ENCODE measurements at regions not wholly inside any gene's neighbourhood (a gene's known extent, or its start where the extent isn't known, plus 50 kb on each side); places are given as distances from the start of the nearest gene placed in this dataset.
A peak's percentile ranks its signal among the peaks of the same experiment; 100 is the strongest.

DNA sequence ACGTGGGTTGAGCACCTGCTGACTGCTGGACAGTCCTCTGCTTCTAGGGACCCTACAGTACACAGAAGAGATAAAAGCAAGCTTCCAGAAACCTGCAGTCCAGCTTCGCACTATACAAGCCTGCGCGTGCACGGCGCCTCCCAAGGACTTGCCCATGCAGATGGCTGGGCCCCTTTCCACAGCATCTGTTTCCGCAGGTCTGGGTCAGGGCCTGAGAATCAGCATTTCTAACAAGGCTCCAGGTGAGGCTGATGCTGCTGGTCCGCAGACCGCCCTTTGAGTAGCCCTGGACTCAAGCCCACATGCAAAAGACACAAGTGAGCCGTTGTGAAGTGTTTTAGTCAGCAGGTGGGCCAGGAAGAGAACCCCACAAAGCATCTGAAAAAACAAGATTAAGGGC is 133.1 kb downstream of the HSD17B3 start:
- DNase-seq (ENCODE audit: insufficient read length), result no peak
- FAIRE-seq, result no peak
- TF ChIP-seq TAF1 (IDR thresholded peaks at IDR 0.05; ENCODE audit: borderline replicate concordance, low read depth, low read length) (no peak), POLR2A (IDR thresholded peaks at IDR 0.05; ENCODE audit: low read depth, low read length) (no peak), POLR2AphosphoS5 (IDR thresholded peaks at IDR 0.05; ENCODE audit: low read depth, low read length) (no peak)

DNA sequence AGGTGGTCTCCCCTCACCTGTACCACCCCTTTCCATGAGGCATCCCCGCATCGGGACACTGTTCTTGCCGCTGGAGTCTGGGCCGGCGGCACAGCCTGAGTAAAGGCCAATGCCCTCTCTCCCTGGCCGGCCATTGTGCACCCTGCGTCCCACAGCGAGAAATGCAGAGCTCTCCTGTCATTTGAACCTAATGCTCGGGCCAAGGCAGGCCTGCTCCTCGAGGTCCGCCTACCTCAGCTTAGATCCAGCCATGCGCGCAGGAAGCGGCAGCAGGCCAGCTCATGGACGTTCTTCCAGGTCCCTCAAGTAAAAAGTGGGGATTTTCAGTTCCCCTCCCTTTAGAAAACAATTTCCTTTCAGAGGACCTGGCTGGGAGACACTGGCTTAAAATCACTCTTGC is 135.0 kb downstream of the HSD17B3 start:
- DNase-seq (ENCODE audit: insufficient read length) (no peak), FAIRE-seq (no peak)
- TF ChIP-seq POLR2AphosphoS5 (IDR thresholded peaks at IDR 0.05; ENCODE audit: low read depth, low read length) (no peak), TAF1 (IDR thresholded peaks at IDR 0.05; ENCODE audit: borderline replicate concordance, low read depth, low read length) (no peak), POLR2A (IDR thresholded peaks at IDR 0.05; ENCODE audit: low read depth, low read length) (no peak)

GRCh38 chr9:96164268-96164683 is 137.7 kb downstream of the HSD17B3 start:
- DNase-seq (ENCODE audit: insufficient read length) (no peak), FAIRE-seq (no peak)
- TF ChIP-seq POLR2A (IDR thresholded peaks at IDR 0.05; ENCODE audit: low read depth, low read length) (no peak), POLR2AphosphoS5 (IDR thresholded peaks at IDR 0.05; ENCODE audit: low read depth, low read length) (no peak), TAF1 (IDR thresholded peaks at IDR 0.05; ENCODE audit: borderline replicate concordance, low read depth, low read length) (no peak)

DNA sequence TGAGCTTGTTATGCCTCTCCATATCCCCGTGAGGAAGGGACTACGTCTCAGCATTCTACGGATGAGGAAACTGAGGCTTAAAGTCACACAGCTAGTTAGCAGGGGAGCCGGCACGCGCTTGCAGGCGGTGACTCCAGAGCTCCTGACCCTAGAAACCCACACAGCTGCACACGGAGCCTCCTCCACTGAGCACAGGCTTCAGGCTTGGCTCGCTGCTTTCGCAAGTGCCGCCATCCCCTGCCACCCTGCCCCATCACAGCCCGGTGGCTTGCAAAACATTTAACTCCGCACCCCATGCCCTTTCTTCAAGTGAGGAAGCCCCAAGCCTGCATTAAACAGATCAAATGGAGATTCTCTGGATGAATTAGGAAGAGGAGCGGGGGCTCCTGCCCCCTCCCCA is 138.3 kb downstream of the HSD17B3 start:
- no peak for TF ChIP-seq TAF1 (IDR thresholded peaks at IDR 0.05; ENCODE audit: borderline replicate concordance, low read depth, low read length)
- TF ChIP-seq POLR2A (IDR thresholded peaks at IDR 0.05; ENCODE audit: low read depth, low read length), result no peak
- TF ChIP-seq POLR2AphosphoS5 (IDR thresholded peaks at IDR 0.05; ENCODE audit: low read depth, low read length), result no peak
- DNase-seq (ENCODE audit: insufficient read length) (no peak), FAIRE-seq (no peak)

- DNase-seq (ENCODE audit: insufficient read length) (no peak), FAIRE-seq (no peak)
- TF ChIP-seq POLR2AphosphoS5 (IDR thresholded peaks at IDR 0.05; ENCODE audit: low read depth, low read length) (no peak), POLR2A (IDR thresholded peaks at IDR 0.05; ENCODE audit: low read depth, low read length) (no peak), TAF1 (IDR thresholded peaks at IDR 0.05; ENCODE audit: borderline replicate concordance, low read depth, low read length) (no peak)
These were observed 138.8 kb downstream of the HSD17B3 start for GRCh38 chr9:96163161-96163560.

DNA sequence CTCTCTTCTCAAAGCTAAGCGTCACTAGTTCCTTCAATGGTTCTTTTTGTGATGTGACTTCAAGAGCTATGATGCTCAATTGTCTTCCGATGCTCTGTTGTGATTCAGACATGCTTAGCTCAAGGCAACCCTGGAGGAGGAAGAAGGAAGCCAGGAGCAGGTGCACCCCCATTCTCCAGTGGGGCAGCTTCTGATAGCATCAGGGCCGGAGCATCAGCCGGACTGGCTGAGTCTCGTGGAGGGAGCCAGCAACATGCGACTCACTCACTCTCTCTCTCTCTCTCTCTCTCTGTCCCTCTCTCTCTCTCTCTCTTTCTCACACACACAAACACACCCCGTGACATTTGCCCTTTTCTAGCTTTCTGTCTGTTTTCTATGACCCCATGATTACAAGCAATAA is 140.2 kb downstream of the HSD17B3 start:
- no peak for DNase-seq (ENCODE audit: insufficient read length)
- FAIRE-seq, result no peak
- TF ChIP-seq TAF1 (IDR thresholded peaks at IDR 0.05; ENCODE audit: borderline replicate concordance, low read depth, low read length) (no peak), POLR2A (IDR thresholded peaks at IDR 0.05; ENCODE audit: low read depth, low read length) (no peak), POLR2AphosphoS5 (IDR thresholded peaks at IDR 0.05; ENCODE audit: low read depth, low read length) (no peak)

- no peak for FAIRE-seq
- TF ChIP-seq POLR2A (IDR thresholded peaks at IDR 0.05; ENCODE audit: low read depth, low read length) (no peak), POLR2AphosphoS5 (IDR thresholded peaks at IDR 0.05; ENCODE audit: low read depth, low read length) (no peak)
- DNase-seq (ENCODE audit: insufficient read length), result no peak
These were observed 141.1 kb downstream of the HSD17B3 start for GRCh38 chr9:96160866-96161265.

GRCh38 chr9:96160168-96160567 is 141.8 kb downstream of the HSD17B3 start:
- no peak for FAIRE-seq

GRCh38 chr9:96159596-96159995 is 142.4 kb downstream of the HSD17B3 start:
- no peak for FAIRE-seq
- no peak for TF ChIP-seq TAF1 (IDR thresholded peaks at IDR 0.05; ENCODE audit: borderline replicate concordance, low read depth, low read length)
- no peak for TF ChIP-seq POLR2AphosphoS5 (IDR thresholded peaks at IDR 0.05; ENCODE audit: low read depth, low read length)
- no peak for TF ChIP-seq POLR2A (IDR thresholded peaks at IDR 0.05; ENCODE audit: low read depth, low read length)
- no peak for DNase-seq (ENCODE audit: insufficient read length)

More at GRCh38 chr9:96160168-96160567, 141.8 kb downstream of the HSD17B3 start:
- no peak for DNase-seq (ENCODE audit: insufficient read length)
- TF ChIP-seq POLR2A (IDR thresholded peaks at IDR 0.05; ENCODE audit: low read depth, low read length) (no peak), POLR2AphosphoS5 (IDR thresholded peaks at IDR 0.05; ENCODE audit: low read depth, low read length) (no peak), TAF1 (IDR thresholded peaks at IDR 0.05; ENCODE audit: borderline replicate concordance, low read depth, low read length) (no peak)

GRCh38 chr9:96158909-96159575 is 142.9 kb downstream of the HSD17B3 start:
- TF ChIP-seq POLR2A (IDR thresholded peaks at IDR 0.05; ENCODE audit: low read depth, low read length), result no peak
- no peak for TF ChIP-seq POLR2AphosphoS5 (IDR thresholded peaks at IDR 0.05; ENCODE audit: low read depth, low read length)
- TF ChIP-seq TAF1 (IDR thresholded peaks at IDR 0.05; ENCODE audit: borderline replicate concordance, low read depth, low read length), result no peak
- no peak for FAIRE-seq

GRCh38 chr9:96158147-96158546 is 143.8 kb downstream of the HSD17B3 start:
- DNase-seq (ENCODE audit: insufficient read length), result no peak
- TF ChIP-seq POLR2A (IDR thresholded peaks at IDR 0.05; ENCODE audit: low read depth, low read length) (no peak), TAF1 (IDR thresholded peaks at IDR 0.05; ENCODE audit: borderline replicate concordance, low read depth, low read length) (no peak)
- no peak for FAIRE-seq

More at GRCh38 chr9:96158909-96159575, 142.9 kb downstream of the HSD17B3 start:
- no peak for DNase-seq (ENCODE audit: insufficient read length)

- DNase-seq (ENCODE audit: insufficient read length) (no peak), FAIRE-seq (peak; percentile 92)
- TF ChIP-seq TAF1 (IDR thresholded peaks at IDR 0.05; ENCODE audit: borderline replicate concordance, low read depth, low read length) (no peak), POLR2A (IDR thresholded peaks at IDR 0.05; ENCODE audit: low read depth, low read length) (no peak), POLR2AphosphoS5 (IDR thresholded peaks at IDR 0.05; ENCODE audit: low read depth, low read length) (no peak)
These were observed 144.3 kb downstream of the HSD17B3 start for GRCh38 chr9:96157675-96158074.
